Cardiac muscle cell (in vitro differentiated cells and primary cell): ENCODE measurements at regions not wholly inside any gene's neighbourhood (a gene's known extent, or its start where the extent isn't known, plus 50 kb on each side); places are given as distances from the start of the nearest gene placed in this dataset.
"Not testable (repeated sequence)": the region's sequence is repeated elsewhere in the genome, so short reads cannot be mapped to it uniquely, and the experiment has no call there.

Source experiments
- DNase-seq, 2 donors: peaks; one replicate each; pipeline versions ENCODE4 v3.0.0 to v3.0.0-alpha.2; 2010 to 2017; ENCODE audit warnings: low read depth in 1 of 2, low spot score in 1 of 2
- H3K27ac ChIP-seq: fragments of 200-600 bp; sonication (generic); 2 replicates; pipeline ENCODE4 v1.5.1; 2016
- H3K27me3 ChIP-seq: fragments of 200-600 bp; sonication (generic); 2 replicates; pipeline ENCODE4 v1.6.0; 2016; ENCODE audit warnings: control low read depth
- H3K36me3 ChIP-seq: fragments of 200-600 bp; sonication (generic); 2 replicates; pipeline ENCODE4 v1.5.1; 2016; ENCODE audit warnings: control low read depth
- H3K4me1 ChIP-seq: fragments of 200-600 bp; sonication (generic); 2 replicates; pipeline ENCODE4 v1.8.1; 2017; ENCODE audit warnings: low read depth, mild to moderate bottlenecking, mixed run types
- H3K4me3 ChIP-seq: fragments of 200-600 bp; sonication (generic); 2 replicates; pipeline ENCODE4 v1.5.1; 2016; ENCODE audit warnings: mild to moderate bottlenecking
- H3K9me3 ChIP-seq: fragments of 200-600 bp; sonication (generic); 2 replicates; pipeline ENCODE4 v1.5.1; 2017; ENCODE audit warnings: low read depth, mild to moderate bottlenecking, control low read depth
- TF ChIP-seq, protein P1 (sequence below): IDR thresholded peaks from 2 replicates; pipeline ENCODE4 v1.5.1; 2012; ENCODE audit warnings: low read depth, mild to moderate bottlenecking, low read length

- Histone ChIP-seq H3K27ac (no peak overlapping the region), H3K36me3 (no peaks in the 10 kb centered on the region), H3K9me3 (no peaks in the 10 kb centered on the region), H3K4me3 (no peak overlapping the region), H3K4me1 (no peaks in the 10 kb centered on the region), H3K27me3 (no peaks in the 10 kb centered on the region)
- no peak for DNase-seq
- TF ChIP-seq, protein P1, sequence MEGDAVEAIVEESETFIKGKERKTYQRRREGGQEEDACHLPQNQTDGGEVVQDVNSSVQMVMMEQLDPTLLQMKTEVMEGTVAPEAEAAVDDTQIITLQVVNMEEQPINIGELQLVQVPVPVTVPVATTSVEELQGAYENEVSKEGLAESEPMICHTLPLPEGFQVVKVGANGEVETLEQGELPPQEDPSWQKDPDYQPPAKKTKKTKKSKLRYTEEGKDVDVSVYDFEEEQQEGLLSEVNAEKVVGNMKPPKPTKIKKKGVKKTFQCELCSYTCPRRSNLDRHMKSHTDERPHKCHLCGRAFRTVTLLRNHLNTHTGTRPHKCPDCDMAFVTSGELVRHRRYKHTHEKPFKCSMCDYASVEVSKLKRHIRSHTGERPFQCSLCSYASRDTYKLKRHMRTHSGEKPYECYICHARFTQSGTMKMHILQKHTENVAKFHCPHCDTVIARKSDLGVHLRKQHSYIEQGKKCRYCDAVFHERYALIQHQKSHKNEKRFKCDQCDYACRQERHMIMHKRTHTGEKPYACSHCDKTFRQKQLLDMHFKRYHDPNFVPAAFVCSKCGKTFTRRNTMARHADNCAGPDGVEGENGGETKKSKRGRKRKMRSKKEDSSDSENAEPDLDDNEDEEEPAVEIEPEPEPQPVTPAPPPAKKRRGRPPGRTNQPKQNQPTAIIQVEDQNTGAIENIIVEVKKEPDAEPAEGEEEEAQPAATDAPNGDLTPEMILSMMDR, result no peak
These were observed 1081.1 kb downstream of the NAALADL2 start for GRCh38 chr3:175940243-175940642.

- H3K4me3 ChIP-seq, H3K4me1 ChIP-seq, H3K9me3 ChIP-seq, H3K27ac ChIP-seq, DNase-seq, H3K36me3 ChIP-seq, H3K27me3 ChIP-seq: not testable (repeated sequence)
These were observed 1078.2 kb downstream of the NAALADL2 start for GRCh38 chr3:175937367-175937766.

- TF ChIP-seq, protein P1, result no peak
- H3K9me3 ChIP-seq, result no peaks in the 10 kb centered on the region
- H3K4me1 ChIP-seq, result no peaks in the 10 kb centered on the region
- no peak overlapping the region for H3K4me3 ChIP-seq
- H3K27ac ChIP-seq, result no peak overlapping the region
- no peaks in the 10 kb centered on the region for H3K36me3 ChIP-seq
- H3K27me3 ChIP-seq, result no peaks in the 10 kb centered on the region
- peak in 1 of 2 donors; percentile 29 for DNase-seq
These were observed 1073.5 kb downstream of the NAALADL2 start for GRCh38 chr3:175932586-175932985.

- H3K4me3 ChIP-seq, result no peak overlapping the region
- TF ChIP-seq, protein P1, result no peak
- no peaks in the 10 kb centered on the region for H3K36me3 ChIP-seq
- H3K9me3 ChIP-seq, result no peaks in the 10 kb centered on the region
- H3K4me1 ChIP-seq, result no peaks in the 10 kb centered on the region
- no peak for DNase-seq
- no peaks in the 10 kb centered on the region for H3K27me3 ChIP-seq
- no peak overlapping the region for H3K27ac ChIP-seq
These were observed 1060.0 kb downstream of the NAALADL2 start for GRCh38 chr3:175919133-175919532.

- Histone ChIP-seq H3K4me3 (no peak overlapping the region), H3K9me3 (no peaks in the 10 kb centered on the region), H3K36me3 (no peaks in the 10 kb centered on the region), H3K4me1 (no peaks in the 10 kb centered on the region), H3K27me3 (no peaks in the 10 kb centered on the region), H3K27ac (no peak overlapping the region)
- TF ChIP-seq, protein P1, result no peak
- no peak for DNase-seq
These were observed 1057.2 kb downstream of the NAALADL2 start for GRCh38 chr3:175916191-175916934.

DNA sequence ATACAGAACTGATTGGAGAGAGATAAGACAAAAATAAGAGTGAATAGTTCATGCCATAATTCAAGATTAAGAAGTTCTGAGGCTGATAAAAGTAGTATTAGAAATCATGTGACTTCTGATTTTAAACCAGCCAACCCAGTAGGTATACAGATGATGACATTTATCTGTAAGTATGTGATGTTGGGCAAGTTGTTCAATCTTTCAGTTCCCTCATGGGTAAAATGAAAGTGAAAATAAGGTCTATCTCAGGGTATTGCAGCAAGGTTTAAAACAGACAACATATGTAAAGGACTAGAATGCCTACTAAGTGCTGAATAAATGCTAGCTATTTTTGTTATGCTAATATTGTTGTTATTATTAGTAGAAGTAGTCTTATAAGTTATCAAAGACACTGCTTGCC is 1055.7 kb downstream of the NAALADL2 start:
- H3K36me3 ChIP-seq, result no peaks in the 10 kb centered on the region
- H3K27me3 ChIP-seq, result no peaks in the 10 kb centered on the region
- H3K9me3 ChIP-seq, result no peaks in the 10 kb centered on the region

More for the DNA sequence above, 1055.7 kb downstream of the NAALADL2 start:
- peak in 1 of 2 donors; percentile 1 for DNase-seq
- Histone ChIP-seq H3K27ac (no peak overlapping the region), H3K4me3 (no peak overlapping the region), H3K4me1 (no peaks in the 10 kb centered on the region)
- TF ChIP-seq, protein P1, result no peak
